Panc1 (cell line): ENCODE measurements at regions not wholly inside any gene's neighbourhood (a gene's known extent, or its start where the extent isn't known, plus 50 kb on each side); places are given as distances from the start of the nearest gene placed in this dataset.

Experiments
- ATAC-seq: fragments of 200-7000 bp; cut with Tn5 transposase; 2 replicates; pipeline ENCODE4 v1.9.1; 2020; ENCODE audit warnings: mild to moderate bottlenecking, moderate library complexity
- BruUV-seq: library from RNA; stranded (reverse); fragments of 400-500 nt; replicated peaks from 2 replicates; lab custom pipeline; 2021; lab: Mats Ljungman, UMichigan
- CTCF ChIA-PET: fragments of 300-600 bp; sonication (Branson Sonifier 250); formaldehyde crosslinking; loops from one replicate; lab custom pipeline; 2022; ENCODE audit warnings: antibody characterized with exemption; lab: Charles Lee
- POLR2A ChIA-PET: fragments of 300-600 bp; sonication (Branson Sonifier 250); formaldehyde crosslinking; loops from one replicate; lab custom pipeline; 2022; ENCODE audit warnings: antibody characterized with exemption; lab: Charles Lee
- DNase-seq: peaks from one replicate; pipeline ENCODE4 v3.0.0-alpha.2; 2010; ENCODE audit warnings: low read depth, low spot score
- H3K27ac ChIP-seq: 2 replicates; pipeline ENCODE4 v1.5.1; 2011; ENCODE audit warnings: mild to moderate bottlenecking, low read length, inconsistent platforms
- H3K27me3 ChIP-seq: fragments of 200-500 bp; sonication (Bioruptor generic); 2 replicates; pipeline ENCODE4 v1.6.0; 2014; ENCODE audit warnings: low read length, inconsistent platforms; ENCODE audit not compliant: control insufficient read depth, insufficient read depth
- H3K36me3 ChIP-seq: fragments of 200-500 bp; sonication (Bioruptor generic); 2 replicates; pipeline ENCODE4 v1.5.1; 2014; ENCODE audit warnings: inconsistent platforms, mild to moderate bottlenecking, low read length, moderate library complexity; ENCODE audit not compliant: control insufficient read depth, insufficient read depth
- H3K4me1 ChIP-seq: 2 replicates; pipeline ENCODE4 v1.5.1; 2011; ENCODE audit warnings: inconsistent platforms, mild to moderate bottlenecking, low read length, moderate library complexity; ENCODE audit not compliant: control insufficient read depth, insufficient read depth
- H3K4me3 ChIP-seq, 2 experiments: 2 replicates each; pipeline ENCODE4 v1.5.1; 2011 to 2012; ENCODE audit warnings: low read depth in 2 of 2, low read length in 2 of 2, mild to moderate bottlenecking in 2 of 2, inconsistent platforms in 1 of 2, moderate library complexity in 1 of 2
- H3K9me3 ChIP-seq: fragments of 200-500 bp; sonication (Bioruptor generic); 2 replicates; pipeline ENCODE4 v1.5.1; 2014; ENCODE audit warnings: low read depth, mild to moderate bottlenecking, inconsistent platforms, low read length, moderate library complexity; ENCODE audit not compliant: control insufficient read depth, insufficient read depth
- CTCF ChIP-seq: fragments of 450-650 bp; IDR thresholded peaks from 2 replicates; pipeline ENCODE4 v1.5.1; 2017; ENCODE audit warnings: mild to moderate bottlenecking
- POLR2AphosphoS5 ChIP-seq: IDR thresholded peaks from 2 replicates; pipeline ENCODE4 v1.6.1; 2012; ENCODE audit warnings: mild to moderate bottlenecking, low read depth, low read length, moderate library complexity
- REST ChIP-seq, 2 experiments: IDR thresholded peaks; 2 replicates each; pipeline ENCODE4 v1.6.1; 2011 to 2012; ENCODE audit warnings: low read depth in 2 of 2, control low read depth in 1 of 2, low read length in 1 of 2, mild to moderate bottlenecking in 1 of 2, moderate library complexity in 1 of 2; ENCODE audit not compliant: insufficient read depth in 1 of 2
- SIN3A ChIP-seq: IDR thresholded peaks from 2 replicates; pipeline ENCODE4 v1.6.1; 2012; ENCODE audit warnings: low read depth, mild to moderate bottlenecking, low read length, moderate library complexity, borderline replicate concordance; ENCODE audit not compliant: insufficient read depth
- TCF7L2 ChIP-seq: IDR thresholded peaks from 2 replicates; pipeline ENCODE4 v1.6.1; 2011; ENCODE audit warnings: mild to moderate bottlenecking, low read depth, low read length, inconsistent platforms
- in situ Hi-C: cut with HindIII; loops from 2 replicates; pipeline ENCODE4 v1.10.0; 2016; ENCODE audit warnings: low sequenced_read_pairs, low pct_unique_long_range_greater_than_20kb
- intact Hi-C: fragments of 100-400 bp; cut with micrococcal nuclease; formaldehyde crosslinking; loops from one replicate; pipeline ENCODE4 v1.10.0; 2022; ENCODE audit not compliant: unreplicated experiment

DNA sequence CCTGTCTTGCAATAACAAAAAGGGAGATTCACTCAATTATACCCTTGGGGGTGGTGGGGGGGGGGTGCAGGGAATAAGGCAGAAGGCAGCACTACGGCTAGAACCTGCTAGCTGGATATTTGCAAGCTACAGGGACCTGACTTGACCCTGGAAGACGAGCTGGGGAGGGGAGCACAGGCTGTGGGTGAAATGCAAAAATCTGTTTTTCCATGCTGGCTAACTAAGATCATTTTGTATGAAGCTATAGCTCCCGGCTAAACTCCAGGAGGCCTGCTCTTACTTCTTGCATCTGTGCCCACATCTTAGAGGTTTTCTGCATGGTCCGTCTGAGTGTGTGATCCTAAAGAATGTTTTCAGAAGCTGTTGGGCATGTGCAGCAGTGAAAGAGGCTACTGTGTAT, 106.6 kb downstream of the EBLN1 start:
- ChIA-PET CTCF (no interaction called here), POLR2A (no interaction called here)
- BruUV-seq = no TSS peak
- no peaks in the 10 kb centered on the region for H3K27me3 ChIP-seq
- in situ Hi-C loops = no loop called here
- ATAC-seq (no peak), DNase-seq (no peak)
- no peaks in the 10 kb centered on the region for H3K36me3 ChIP-seq
- TF ChIP-seq REST (IDR thresholded peaks at IDR 0.05; ENCODE audit: insufficient read depth in 1 of 2, low read depth in 2 of 2, low read length in 1 of 2) (no peak), CTCF (no peak), TCF7L2 (no peak), SIN3A (no peak)
- H3K4me3 ChIP-seq = no peak overlapping the region
- H3K27ac ChIP-seq = no peak overlapping the region
- no peaks in the 10 kb centered on the region for H3K4me1 ChIP-seq
- intact Hi-C loops = no loop called here
- no peaks in the 10 kb centered on the region for H3K9me3 ChIP-seq

DNA sequence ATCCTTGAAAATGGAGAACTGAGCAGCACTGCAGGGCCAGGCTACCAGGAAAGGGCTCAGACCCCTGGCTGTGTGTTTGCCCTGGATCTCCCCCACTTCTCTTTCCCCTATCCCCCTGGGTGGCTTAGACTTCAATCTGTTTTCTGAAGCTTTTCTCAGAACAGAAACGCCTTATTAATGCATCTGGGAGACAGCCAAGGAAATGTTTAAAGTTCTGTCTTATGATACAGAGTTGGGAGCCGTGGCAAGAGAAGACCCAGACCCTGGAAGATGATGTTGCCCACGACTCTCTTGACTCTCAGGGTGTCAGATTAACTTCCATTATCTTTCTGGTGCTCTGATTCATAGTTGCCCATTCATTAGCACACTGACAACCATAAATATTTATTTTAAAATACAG, 107.1 kb downstream of the EBLN1 start:
- Histone ChIP-seq H3K4me3 (no peak overlapping the region), H3K27ac (no peak overlapping the region), H3K9me3 (no peaks in the 10 kb centered on the region), H3K4me1 (no peaks in the 10 kb centered on the region), H3K27me3 (no peaks in the 10 kb centered on the region), H3K36me3 (no peaks in the 10 kb centered on the region)
- in situ Hi-C loops (no loop called here), intact Hi-C loops (no loop called here)
- BruUV-seq = no TSS peak
- ChIA-PET CTCF (no interaction called here), POLR2A (no interaction called here)
- ATAC-seq (no peak), DNase-seq (no peak)
- TF ChIP-seq SIN3A (no peak), CTCF (no peak), REST (IDR thresholded peaks at IDR 0.05; ENCODE audit: insufficient read depth in 1 of 2, low read depth in 2 of 2, low read length in 1 of 2) (no peak), POLR2AphosphoS5 (no peak), TCF7L2 (no peak)
